Spinal cord (tissue), 9 donors: ENCODE measurements at regions not wholly inside any gene's neighbourhood (a gene's known extent, or its start where the extent isn't known, plus 50 kb on each side); places are given as distances from the start of the nearest gene placed in this dataset.

Experiments used
- DNase-seq, 6 donors: peaks; one replicate each; pipeline versions ENCODE4 v3.0.0 to v3.0.0-alpha.2; 2013 to 2015; ENCODE audit warnings: low spot score in 6 of 6, low read depth in 4 of 6
- H3K27ac ChIP-seq: one replicate; pipeline ENCODE4 v1.5.1; 2013; ENCODE audit warnings: low read depth, low read length, control low read depth
- H3K27me3 ChIP-seq: one replicate; pipeline ENCODE4 v1.6.1; 2013; ENCODE audit warnings: low read length; ENCODE audit not compliant: control insufficient read depth, insufficient read depth
- H3K36me3 ChIP-seq: one replicate; pipeline ENCODE4 v1.6.1; 2013; ENCODE audit warnings: low read length; ENCODE audit not compliant: control insufficient read depth, insufficient read depth
- H3K4me1 ChIP-seq: one replicate; pipeline ENCODE4 v1.6.1; 2013; ENCODE audit warnings: low read length; ENCODE audit not compliant: control insufficient read depth, insufficient read depth
- H3K4me3 ChIP-seq: one replicate; pipeline ENCODE4 v1.5.1; 2013; ENCODE audit warnings: low read depth, low read length, control low read depth
- H3K9me3 ChIP-seq: one replicate; pipeline ENCODE4 v1.6.1; 2013; ENCODE audit warnings: low read length; ENCODE audit not compliant: control insufficient read depth, insufficient read depth
- WGBS: methylation state at CpG from one replicate; pipeline ENCODE4 v1.1.5; 2013; ENCODE audit warnings: missing lambda C conversion rate; ENCODE audit not compliant: insufficient coverage; 5-methylcytosine and 5-hydroxymethylcytosine counted together
- donor health status: healthy.

DNA sequence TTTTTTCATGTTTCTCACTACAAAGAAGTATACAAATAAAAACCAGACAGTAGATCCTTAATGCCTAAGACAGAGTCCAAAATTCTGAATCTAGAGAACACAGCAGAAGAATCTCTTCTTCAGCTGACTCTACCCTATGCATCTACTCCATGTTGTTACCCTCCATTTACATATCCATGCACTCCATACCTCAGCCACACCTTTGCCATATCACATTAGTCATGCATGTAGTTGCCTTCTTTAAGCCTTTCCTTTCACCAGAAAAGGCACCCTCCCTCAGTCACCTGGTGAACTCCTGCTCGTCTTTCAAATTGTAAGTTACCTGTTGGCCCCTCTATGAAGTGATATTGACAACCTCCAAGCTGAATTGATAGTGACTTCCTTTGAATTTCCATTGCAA is 271.2 kb upstream of the FAR2 start:
- H3K36me3 ChIP-seq: no peaks in the 10 kb centered on the region

DNA sequence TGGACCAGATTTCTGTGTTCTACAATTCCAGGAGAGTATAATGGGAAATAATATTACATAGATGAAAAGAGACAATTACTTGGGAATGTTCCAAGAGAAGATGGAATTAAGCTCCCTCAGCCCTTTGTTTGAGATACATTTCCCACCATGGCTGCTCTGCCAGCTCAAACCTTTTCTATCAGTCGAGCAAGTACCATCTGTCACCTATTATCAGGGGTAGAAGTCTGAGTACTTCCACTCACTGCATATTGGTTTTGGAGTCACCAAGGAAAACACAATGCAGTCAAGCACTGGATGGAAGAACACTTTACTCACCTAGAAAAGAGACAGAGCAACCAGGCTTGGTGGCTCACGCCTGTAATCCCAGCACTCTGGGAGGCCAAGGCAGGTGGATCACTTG is 270.4 kb upstream of the FAR2 start:
- WGBS: no CpG with 5 or more reads among the region's 2 CpGs
- no peak for DNase-seq
- H3K4me3 ChIP-seq: no peak overlapping the region
- H3K27me3 ChIP-seq: no peaks in the 10 kb centered on the region
- H3K9me3 ChIP-seq: no peaks in the 10 kb centered on the region
- no peaks in the 10 kb centered on the region for H3K36me3 ChIP-seq
- H3K4me1 ChIP-seq: no peaks in the 10 kb centered on the region
- no peak overlapping the region for H3K27ac ChIP-seq

More for the DNA sequence above, 271.2 kb upstream of the FAR2 start:
- 67% methylated on average over 1 of the region's 1 CpG for WGBS
- H3K4me3 ChIP-seq: no peak overlapping the region
- no peaks in the 10 kb centered on the region for H3K4me1 ChIP-seq
- DNase-seq: no peak
- no peaks in the 10 kb centered on the region for H3K9me3 ChIP-seq
- no peaks in the 10 kb centered on the region for H3K27me3 ChIP-seq
- H3K27ac ChIP-seq: no peak overlapping the region

GRCh38 chr12:28879379-28879778 is 269.7 kb upstream of the FAR2 start:
- no peaks in the 10 kb centered on the region for H3K36me3 ChIP-seq
- no peaks in the 10 kb centered on the region for H3K27me3 ChIP-seq
- H3K4me1 ChIP-seq: no peaks in the 10 kb centered on the region
- no peak overlapping the region for H3K4me3 ChIP-seq
- H3K9me3 ChIP-seq: no peaks in the 10 kb centered on the region
- no peak overlapping the region for H3K27ac ChIP-seq
- DNase-seq: no peak
- 100% methylated on average over 2 of the region's 2 CpGs for WGBS

- no peaks in the 10 kb centered on the region for H3K36me3 ChIP-seq
- H3K9me3 ChIP-seq: no peaks in the 10 kb centered on the region
- no peaks in the 10 kb centered on the region for H3K27me3 ChIP-seq
- DNase-seq: no peak
- no peak overlapping the region for H3K4me3 ChIP-seq
- H3K4me1 ChIP-seq: no peaks in the 10 kb centered on the region
- no peak overlapping the region for H3K27ac ChIP-seq
- no CpG with 5 or more reads among the region's 2 CpGs for WGBS
These were observed 266.6 kb upstream of the FAR2 start for GRCh38 chr12:28882444-28882843.

DNA sequence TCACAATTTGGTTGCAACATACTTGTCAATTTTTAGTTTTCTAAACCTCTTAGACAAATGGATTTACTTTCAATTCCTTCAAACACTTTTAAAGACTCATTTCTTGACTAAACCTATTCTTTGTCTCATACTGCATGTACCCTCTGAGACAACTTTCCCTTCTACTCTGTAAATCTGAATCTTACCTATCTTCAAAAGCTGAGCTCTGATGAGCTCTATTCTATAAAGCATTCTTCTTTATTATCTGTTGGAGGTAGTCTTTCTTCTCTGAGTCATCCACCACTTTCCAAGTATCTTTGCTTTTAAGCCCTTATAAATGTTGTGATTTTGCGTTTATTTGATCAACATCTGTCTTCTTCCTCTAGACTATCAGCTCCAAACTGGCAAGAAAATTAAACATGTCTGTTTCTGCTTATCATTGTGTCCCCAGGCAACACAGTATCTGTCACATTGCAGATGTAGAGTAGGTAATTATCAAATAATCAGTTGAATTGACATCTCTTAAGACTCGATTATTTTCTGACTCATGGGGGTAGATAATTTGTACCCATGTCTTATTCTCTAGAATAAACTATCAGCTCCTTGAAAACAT is 265.6 kb upstream of the FAR2 start:
- Histone ChIP-seq H3K4me3 (no peak overlapping the region), H3K4me1 (no peaks in the 10 kb centered on the region), H3K9me3 (no peaks in the 10 kb centered on the region), H3K27ac (no peak overlapping the region), H3K27me3 (no peaks in the 10 kb centered on the region), H3K36me3 (no peaks in the 10 kb centered on the region)
- DNase-seq: peak in 1 of 6 donors; percentile 6
- WGBS: no CpG with 5 or more reads among the region's 2 CpGs

DNA sequence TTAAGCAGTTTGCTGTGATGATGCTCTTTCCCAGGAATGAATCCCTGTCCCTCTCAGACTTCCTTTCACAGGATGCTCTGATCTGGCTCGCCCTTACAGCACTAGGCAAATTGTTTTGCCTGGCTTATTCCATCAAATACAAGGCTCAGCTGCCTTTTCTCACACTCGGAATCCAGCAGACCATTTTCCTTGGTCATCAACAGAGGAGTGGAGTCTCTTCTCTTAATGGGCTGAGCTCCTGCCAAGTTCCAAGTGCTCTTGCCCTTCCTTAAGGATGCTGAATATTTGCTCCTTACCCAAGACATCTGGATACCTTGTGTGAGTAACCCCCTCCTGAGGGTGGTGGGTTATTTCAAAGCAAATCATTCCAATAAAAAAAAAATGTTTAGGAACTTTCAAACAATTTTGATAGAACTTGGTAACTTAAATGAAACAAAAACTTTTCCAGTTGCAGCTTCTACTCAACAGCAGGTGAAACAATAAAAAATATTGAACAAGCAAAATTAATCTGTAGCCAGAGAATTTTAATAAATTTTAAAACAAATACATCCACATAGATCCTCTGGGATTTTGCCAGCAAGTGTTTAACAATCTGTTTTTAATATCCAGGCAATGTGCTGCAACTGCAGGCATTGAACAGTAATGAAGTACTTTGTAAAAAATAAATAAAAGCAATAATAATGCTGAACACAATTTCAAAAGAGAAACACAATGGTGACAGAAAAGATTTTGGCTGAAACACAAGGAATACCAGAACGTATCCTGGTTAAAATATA is 264.0 kb upstream of the FAR2 start:
- Histone ChIP-seq H3K27me3 (no peaks in the 10 kb centered on the region), H3K36me3 (no peaks in the 10 kb centered on the region), H3K4me1 (no peaks in the 10 kb centered on the region), H3K27ac (no peak overlapping the region), H3K4me3 (no peak overlapping the region), H3K9me3 (no peaks in the 10 kb centered on the region)
- 83% methylated on average over 1 of the region's 3 CpGs for WGBS
- DNase-seq: peak in 1 of 6 donors; percentile 59

DNA sequence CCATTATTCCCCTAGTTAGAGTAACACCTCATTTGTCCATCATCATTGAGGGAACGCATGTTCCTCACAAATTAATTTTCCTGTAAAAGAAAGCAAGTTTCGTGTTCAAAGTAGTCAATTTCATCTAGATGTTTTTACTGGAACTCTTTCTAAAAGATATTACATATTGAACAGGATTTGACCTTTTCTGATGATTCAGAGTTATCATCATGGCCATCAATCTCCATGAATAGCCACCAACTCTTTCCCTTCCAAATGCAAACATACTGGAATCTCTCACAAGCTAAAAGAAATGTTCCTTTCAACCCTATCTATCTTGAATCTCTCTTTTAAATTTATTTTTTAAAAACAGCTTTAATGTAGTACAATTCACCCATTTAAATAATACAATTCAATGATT is 263.1 kb upstream of the FAR2 start:
- DNase-seq: no peak
- H3K27me3 ChIP-seq: no peaks in the 10 kb centered on the region
- WGBS: no CpG with 5 or more reads among the region's 2 CpGs
- H3K4me3 ChIP-seq: no peak overlapping the region
- H3K4me1 ChIP-seq: no peaks in the 10 kb centered on the region
- no peak overlapping the region for H3K27ac ChIP-seq
- H3K36me3 ChIP-seq: no peaks in the 10 kb centered on the region
- H3K9me3 ChIP-seq: no peaks in the 10 kb centered on the region

DNA sequence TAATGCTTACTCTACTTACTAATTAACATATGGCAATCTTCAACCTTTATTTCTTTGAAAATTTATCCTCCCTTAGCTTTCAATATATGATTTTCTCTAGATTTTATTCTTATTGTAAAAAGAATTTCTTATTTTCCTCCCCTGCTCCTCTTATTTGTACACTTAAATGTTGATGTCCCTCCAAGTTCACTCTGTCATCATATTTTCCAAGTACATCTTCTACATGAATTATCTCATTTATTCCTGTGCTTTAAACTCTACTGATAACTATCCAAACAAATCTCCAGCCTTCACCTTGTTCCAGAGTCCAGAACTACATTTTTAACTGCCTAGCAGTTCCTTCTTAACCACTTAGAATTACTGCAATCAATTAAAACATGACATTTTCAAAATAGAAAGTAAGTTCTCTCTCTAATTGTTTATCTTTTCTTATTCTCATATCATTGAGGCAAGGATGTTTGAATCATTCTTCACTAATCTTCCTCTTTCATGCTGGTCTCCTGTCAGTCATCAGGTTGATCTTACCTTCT is 261.6 kb upstream of the FAR2 start:
- Histone ChIP-seq H3K4me1 (no peaks in the 10 kb centered on the region), H3K27me3 (no peaks in the 10 kb centered on the region), H3K36me3 (no peaks in the 10 kb centered on the region), H3K27ac (no peak overlapping the region), H3K9me3 (no peaks in the 10 kb centered on the region), H3K4me3 (no peak overlapping the region)
- no peak for DNase-seq

GRCh38 chr12:28890664-28891063 is 258.4 kb upstream of the FAR2 start:
- Histone ChIP-seq H3K4me3 (no peak overlapping the region), H3K9me3 (no peaks in the 10 kb centered on the region), H3K27ac (no peak overlapping the region), H3K36me3 (no peaks in the 10 kb centered on the region), H3K27me3 (no peaks in the 10 kb centered on the region), H3K4me1 (no peaks in the 10 kb centered on the region)
- no peak for DNase-seq
- WGBS: 100% methylated on average over 1 of the region's 4 CpGs

- Histone ChIP-seq H3K4me3 (no peak overlapping the region), H3K4me1 (no peaks in the 10 kb centered on the region), H3K36me3 (no peaks in the 10 kb centered on the region), H3K27me3 (no peaks in the 10 kb centered on the region), H3K27ac (no peak overlapping the region), H3K9me3 (no peaks in the 10 kb centered on the region)
- DNase-seq: no peak
These were observed 258.0 kb upstream of the FAR2 start for GRCh38 chr12:28891126-28891525.
